AG09319 (cell line): ENCODE measurements at regions not wholly inside any gene's neighbourhood (a gene's known extent, or its start where the extent isn't known, plus 50 kb on each side); places are given as distances from the start of the nearest gene placed in this dataset.
"Not testable (repeated sequence)": the region's sequence is repeated elsewhere in the genome, so short reads cannot be mapped to it uniquely, and the experiment has no call there.

Experiments used
- DNase-seq: peaks from one replicate; pipeline ENCODE4 v3.0.0-alpha.2; 2010; ENCODE audit warnings: low read depth; ENCODE audit errors: extremely low read depth
- CTCF ChIP-seq: IDR thresholded peaks from 2 replicates; pipeline ENCODE4 v1.5.1; 2011; ENCODE audit warnings: low read depth, mild to moderate bottlenecking, inconsistent platforms, low read length, moderate library complexity

- DNase-seq = no peak
- no peak for TF ChIP-seq CTCF
Measured at GRCh38 chr2:83370419-83370762, 1088.7 kb downstream of the SUCLG1 start.

- no peak for TF ChIP-seq CTCF
- DNase-seq = no peak
Measured at GRCh38 chr2:83369601-83370418, 1089.3 kb downstream of the SUCLG1 start.

GRCh38 chr2:83368916-83369315 is 1090.2 kb downstream of the SUCLG1 start:
- DNase-seq = no peak
- no peak for TF ChIP-seq CTCF

GRCh38 chr2:83368461-83368860 is 1090.6 kb downstream of the SUCLG1 start:
- DNase-seq = no peak
- no peak for TF ChIP-seq CTCF

GRCh38 chr2:83365476-83365875 is 1093.6 kb downstream of the SUCLG1 start:
- DNase-seq = no peak
- TF ChIP-seq CTCF = no peak

- no peak for DNase-seq
- TF ChIP-seq CTCF = no peak
Measured at GRCh38 chr2:83364264-83364663, 1094.8 kb downstream of the SUCLG1 start.

GRCh38 chr2:83363138-83363537 is 1095.9 kb downstream of the SUCLG1 start:
- DNase-seq = not testable (repeated sequence)

- TF ChIP-seq CTCF = no peak
- no peak for DNase-seq
Measured at GRCh38 chr2:83359336-83359735, 1099.7 kb downstream of the SUCLG1 start.
